GM21825 (cell line): ENCODE measurements at regions not wholly inside any gene's neighbourhood (a gene's known extent, or its start where the extent isn't known, plus 50 kb on each side); places are given as distances from the start of the nearest gene placed in this dataset.

Experiments
- ATAC-seq: cut with Tn5 transposase; IDR thresholded peaks from one replicate; pipeline ENCODE4 v1.9.1; 2021; ENCODE audit warnings: mild to moderate bottlenecking, moderate library complexity; ENCODE audit not compliant: unreplicated experiment

- ATAC-seq = no peak
Measured at GRCh38 chr5:110027527-110028322, 338.0 kb downstream of the MAN2A1 start.

GRCh38 chr5:110031402-110032140 is 341.8 kb downstream of the MAN2A1 start:
- no peak for ATAC-seq

- ATAC-seq = no peak
Measured at GRCh38 chr5:110032376-110032775, 342.6 kb downstream of the MAN2A1 start.

- ATAC-seq = no peak
Measured at GRCh38 chr5:110034056-110034600, 344.4 kb downstream of the MAN2A1 start.

GRCh38 chr5:110038297-110038997 is 348.7 kb downstream of the MAN2A1 start:
- no peak for ATAC-seq

GRCh38 chr5:110040178-110040577 is 350.5 kb downstream of the MAN2A1 start:
- no peak for ATAC-seq

- no peak for ATAC-seq
Measured at GRCh38 chr5:110043025-110043424, 353.3 kb downstream of the MAN2A1 start.

GRCh38 chr5:110045158-110045557 is 355.4 kb downstream of the MAN2A1 start:
- ATAC-seq = no peak

GRCh38 chr5:110048491-110048890 is 358.8 kb downstream of the MAN2A1 start:
- ATAC-seq = no peak

GRCh38 chr5:110049816-110050215 is 360.1 kb downstream of the MAN2A1 start:
- no peak for ATAC-seq

- no peak for ATAC-seq
Measured at GRCh38 chr5:110050640-110051345, 361.1 kb downstream of the MAN2A1 start.

GRCh38 chr5:110053205-110053604 is 363.5 kb downstream of the MAN2A1 start:
- ATAC-seq = no peak

- ATAC-seq = peak; percentile 15
Measured at GRCh38 chr5:110053824-110054223, 364.1 kb downstream of the MAN2A1 start.

GRCh38 chr5:110054240-110054639 is 364.5 kb downstream of the MAN2A1 start:
- peak; percentile 85 for ATAC-seq

- no peak for ATAC-seq
Measured at GRCh38 chr5:110055302-110055701, 365.6 kb downstream of the MAN2A1 start.

- no peak for ATAC-seq
Measured at GRCh38 chr5:110056580-110057114, 366.9 kb downstream of the MAN2A1 start.

- no peak for ATAC-seq
Measured at GRCh38 chr5:110058175-110058574, 368.4 kb downstream of the MAN2A1 start.

- no peak for ATAC-seq
Measured at GRCh38 chr5:110062246-110062645, 372.5 kb downstream of the MAN2A1 start.

- no peak for ATAC-seq
Measured at GRCh38 chr5:110063640-110064602, 374.2 kb downstream of the MAN2A1 start.
